NCI-H2171 (cell line): ENCODE measurements at regions not wholly inside any gene's neighbourhood (a gene's known extent, or its start where the extent isn't known, plus 50 kb on each side); places are given as distances from the start of the nearest gene placed in this dataset.
"Not testable (repeated sequence)": the region's sequence is repeated elsewhere in the genome, so short reads cannot be mapped to it uniquely, and the experiment has no call there.

Source experiments
- DNase-seq: peaks from one replicate; lab custom pipeline; 2025; lab: John Stamatoyannopoulos, UW

DNA sequence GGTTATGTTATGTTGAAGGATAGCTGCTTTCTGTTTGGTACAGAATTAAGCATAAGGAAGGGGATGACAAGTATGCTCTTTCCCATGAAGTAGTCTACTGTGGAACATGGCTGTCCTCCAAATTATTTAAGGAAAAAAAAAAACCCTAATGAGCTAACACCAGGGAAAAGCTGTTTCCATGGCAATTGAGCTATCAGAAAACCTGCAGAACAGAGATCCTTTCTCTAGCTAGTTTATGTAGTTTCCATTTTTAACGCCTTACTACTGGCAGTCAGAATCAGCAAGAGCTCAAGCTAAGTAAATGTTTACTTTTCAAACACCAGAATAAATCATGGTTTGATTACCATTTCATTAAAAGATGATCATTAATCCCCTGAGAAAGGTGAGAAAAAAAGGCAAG lies 287.4 kb upstream of the TARS1 start:
- DNase-seq = no peak

DNA sequence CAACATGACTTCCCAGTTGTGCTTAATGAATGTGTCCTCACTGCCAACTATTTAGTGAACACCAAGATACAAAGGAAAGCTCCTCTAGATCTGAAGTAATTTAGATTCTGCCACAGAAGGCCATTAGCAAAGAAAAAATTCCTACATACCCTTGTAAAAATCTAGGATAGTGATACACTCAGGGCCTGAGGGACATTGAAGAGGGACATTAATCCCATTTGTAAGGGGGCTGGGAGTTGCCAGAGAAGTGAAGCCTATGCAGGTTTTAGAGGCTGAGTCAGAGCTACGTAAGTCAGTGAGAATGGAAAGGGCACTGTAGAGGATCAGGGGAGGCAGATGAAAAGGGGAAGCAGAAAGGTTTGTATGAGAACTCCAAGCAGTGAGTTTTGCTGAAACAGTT lies 286.9 kb upstream of the TARS1 start:
- no peak for DNase-seq

DNA sequence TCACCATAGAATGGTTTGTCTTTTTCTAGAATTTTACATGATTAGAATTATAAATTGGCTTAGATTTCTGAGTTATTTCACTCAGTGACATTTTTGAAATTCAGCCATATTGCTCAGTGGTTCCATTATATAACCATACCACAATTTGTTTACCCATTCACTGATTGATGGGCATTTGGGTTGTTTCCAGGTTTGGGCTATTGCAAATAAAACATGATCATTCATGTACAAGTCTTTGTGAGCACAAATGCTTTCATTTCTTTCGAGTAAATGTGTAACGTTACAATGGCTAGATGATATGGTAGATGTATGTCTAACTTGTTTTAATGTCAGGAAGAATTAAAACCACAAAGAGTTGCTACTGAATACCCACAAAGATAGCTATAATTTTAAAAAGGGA lies 279.9 kb upstream of the TARS1 start:
- DNase-seq = no peak

DNA sequence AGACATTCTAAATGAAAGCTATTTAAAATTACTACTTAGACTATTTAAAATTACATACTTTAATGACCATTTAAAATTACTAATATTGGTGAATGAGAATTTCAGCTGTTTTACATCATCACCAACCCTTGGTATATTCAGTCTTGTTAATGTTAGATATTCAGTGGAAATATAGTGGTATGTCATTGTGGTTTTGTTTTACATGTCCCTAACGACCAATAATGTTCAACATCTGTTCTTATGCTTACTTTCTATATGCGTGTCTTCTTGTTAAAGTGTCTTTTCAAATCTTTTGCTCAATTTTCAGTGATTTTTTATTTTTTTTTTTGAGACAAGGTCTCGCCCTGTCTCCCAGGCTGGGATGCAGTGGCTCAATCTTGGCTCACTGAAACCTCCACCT lies 279.3 kb upstream of the TARS1 start:
- no peak for DNase-seq

DNA sequence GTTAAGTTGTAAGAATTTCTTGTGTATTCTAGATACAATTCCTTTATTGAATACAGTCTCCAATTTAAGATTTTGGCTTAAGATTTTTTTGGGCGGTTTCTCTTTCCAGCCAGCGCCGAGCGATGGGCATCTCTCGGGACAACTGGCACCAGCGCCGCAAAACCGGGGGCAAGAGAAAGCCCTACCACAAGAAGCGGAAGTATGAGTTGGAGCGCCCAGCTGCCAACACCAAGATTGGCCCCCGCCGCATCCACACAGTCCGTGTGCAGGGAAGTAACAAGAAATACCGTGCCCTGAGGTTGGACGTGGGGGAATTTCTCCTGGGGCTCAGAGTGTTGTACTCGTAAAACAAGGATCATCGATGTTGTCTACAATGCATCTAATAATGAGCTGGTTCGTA lies 278.7 kb upstream of the TARS1 start:
- DNase-seq = no peak

DNA sequence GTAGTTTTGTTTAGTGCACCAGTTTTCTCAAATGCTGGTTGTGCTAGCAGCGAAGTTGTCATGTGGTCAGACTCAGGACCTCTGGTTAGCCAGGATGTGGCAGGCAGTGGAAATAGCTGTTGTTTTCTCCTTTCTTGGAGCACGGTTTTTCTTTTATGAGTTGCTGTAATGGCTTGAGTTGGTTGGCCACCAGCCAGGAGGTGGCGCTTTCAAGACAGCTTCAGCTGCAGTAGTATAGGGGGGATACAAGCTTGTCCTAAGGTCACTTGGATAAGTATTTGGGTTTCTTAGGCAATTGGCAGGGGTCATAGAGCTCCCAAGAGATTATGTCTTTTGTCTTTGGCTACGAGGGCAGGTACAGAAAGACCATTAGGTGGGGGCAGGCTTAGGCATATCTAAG lies 274.2 kb upstream of the TARS1 start:
- no peak for DNase-seq

DNA sequence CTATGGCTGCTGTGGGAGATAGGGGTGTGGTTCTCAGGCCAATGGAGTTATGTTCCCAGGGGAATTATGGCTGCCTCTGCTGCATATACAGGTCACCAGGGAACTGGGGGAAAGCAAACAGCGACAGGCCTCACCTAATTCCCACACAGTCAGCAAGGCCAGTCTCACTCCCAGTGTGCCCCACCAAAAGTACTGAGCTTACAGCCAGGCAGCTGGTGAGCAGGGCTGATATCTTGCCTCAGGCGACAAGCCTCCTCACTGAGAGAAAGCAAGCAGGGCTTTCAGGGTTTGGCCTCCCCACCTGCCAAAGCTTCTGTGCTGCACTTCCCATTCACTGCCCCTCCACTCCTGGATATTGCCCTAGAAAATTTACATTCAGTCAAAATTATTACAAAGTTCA lies 273.8 kb upstream of the TARS1 start:
- no peak for DNase-seq

DNA sequence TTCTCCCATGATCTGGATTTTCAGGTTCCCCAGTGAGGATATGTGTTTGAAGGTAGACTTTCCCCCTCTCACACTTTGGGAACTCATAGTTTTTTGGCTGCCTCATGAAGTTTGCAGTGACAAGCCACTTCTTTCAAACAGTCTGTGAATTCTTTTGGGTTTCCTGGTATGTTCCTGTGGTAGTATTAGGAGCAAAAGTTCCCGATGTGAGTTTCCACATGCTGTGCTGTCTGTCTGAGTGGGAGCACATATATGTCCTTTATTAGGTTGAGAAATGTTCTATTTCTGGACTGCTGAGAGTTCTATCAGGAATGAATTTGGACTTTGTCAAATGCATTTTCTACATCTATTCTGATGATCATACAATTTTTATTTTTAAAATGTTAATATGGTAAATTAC lies 273.2 kb upstream of the TARS1 start:
- DNase-seq = no peak

DNA sequence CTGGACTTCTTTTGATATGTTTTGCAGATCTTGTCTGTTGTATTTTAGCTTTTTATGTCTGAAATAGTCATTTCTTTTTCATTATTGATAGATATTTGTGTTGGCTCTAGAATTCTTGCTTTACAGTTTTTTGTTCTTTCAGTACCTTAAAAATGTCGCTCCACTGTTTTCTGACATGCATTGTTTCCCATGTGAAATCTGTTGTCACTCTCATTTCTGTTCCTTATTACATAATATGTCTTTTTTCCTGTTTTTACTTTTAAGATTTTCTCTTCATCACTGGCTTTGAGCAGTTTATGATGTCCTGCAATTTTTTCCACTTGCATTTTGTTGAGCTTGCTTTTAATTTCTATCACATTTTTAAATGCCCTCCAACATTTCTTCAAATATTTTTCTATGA lies 270.4 kb upstream of the TARS1 start:
- DNase-seq = no peak

DNA sequence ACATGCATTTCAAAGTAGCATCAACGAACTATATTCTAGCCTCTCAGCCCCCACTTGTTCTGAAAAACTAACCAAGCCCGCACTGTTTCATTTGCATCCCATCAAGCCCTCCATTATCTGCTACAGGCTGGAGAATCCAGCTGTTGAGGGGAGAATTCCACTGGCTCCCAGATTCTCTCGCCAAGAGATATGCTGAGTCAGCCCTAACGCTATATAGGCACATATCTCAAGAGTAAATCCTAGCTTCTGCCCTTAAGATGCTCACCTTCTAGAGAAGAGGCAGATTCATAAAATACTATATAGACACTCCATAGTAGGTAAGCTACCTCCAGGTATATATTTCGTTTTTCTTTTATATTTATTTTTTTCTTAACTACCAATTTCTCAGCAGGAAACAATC lies 266.4 kb upstream of the TARS1 start:
- DNase-seq = no peak

DNA sequence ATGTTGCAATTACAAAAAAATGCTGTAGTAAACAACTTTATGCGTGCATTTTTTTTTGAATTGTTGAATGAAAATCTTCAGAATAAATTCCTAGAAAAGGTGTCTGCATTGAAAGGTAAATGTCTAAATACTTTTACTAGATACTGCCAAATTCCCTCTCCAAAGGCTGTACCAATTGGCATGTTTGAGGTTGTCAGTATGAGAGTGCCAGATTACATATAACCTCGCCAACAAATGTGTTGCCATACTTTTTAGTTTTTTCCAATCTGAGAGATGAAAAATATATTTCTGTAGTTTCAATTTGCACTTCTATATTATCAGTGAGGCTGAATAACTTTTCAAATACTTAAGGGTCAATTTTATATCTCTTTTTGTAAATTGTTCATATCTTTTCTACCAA lies 261.5 kb upstream of the TARS1 start:
- DNase-seq = no peak

DNA sequence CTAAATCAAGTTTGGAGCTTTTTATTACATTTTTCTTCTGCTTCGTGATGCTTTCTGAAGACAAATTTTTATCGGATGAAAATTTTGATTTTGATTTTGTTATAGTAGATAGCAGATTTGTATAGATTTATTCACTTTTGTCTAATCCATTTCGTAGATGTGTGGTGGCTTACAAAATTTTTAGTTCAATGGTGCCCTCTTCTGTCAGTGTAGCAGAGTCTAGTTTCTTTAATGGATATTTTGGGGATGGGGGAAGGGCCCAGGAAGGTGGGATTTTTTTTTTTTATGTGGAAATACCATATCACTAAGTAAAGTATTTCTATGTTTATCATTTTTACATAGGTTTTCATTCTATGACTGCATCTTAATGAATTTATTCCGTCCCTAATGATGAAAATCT lies 259.9 kb upstream of the TARS1 start:
- DNase-seq = peak; percentile 1

DNA sequence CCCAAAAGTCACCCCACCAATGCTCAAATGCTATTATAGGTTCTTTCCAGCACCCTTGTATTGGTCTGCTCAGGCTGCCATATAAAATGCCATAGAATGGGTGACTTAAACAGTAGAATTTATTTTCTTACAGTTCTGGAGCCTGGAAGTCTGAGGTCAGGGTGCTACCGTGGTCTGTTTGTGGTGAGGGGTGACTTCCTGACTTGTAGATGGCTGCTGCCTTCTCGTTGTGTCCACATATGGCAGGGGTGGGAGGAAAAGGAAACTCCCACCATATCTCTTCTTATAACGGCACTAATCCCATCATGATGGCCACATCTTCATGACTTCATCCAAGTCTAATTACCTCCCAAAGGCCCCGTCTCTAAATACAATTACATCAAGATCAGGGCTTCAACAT lies 257.8 kb upstream of the TARS1 start:
- DNase-seq = no peak

DNA sequence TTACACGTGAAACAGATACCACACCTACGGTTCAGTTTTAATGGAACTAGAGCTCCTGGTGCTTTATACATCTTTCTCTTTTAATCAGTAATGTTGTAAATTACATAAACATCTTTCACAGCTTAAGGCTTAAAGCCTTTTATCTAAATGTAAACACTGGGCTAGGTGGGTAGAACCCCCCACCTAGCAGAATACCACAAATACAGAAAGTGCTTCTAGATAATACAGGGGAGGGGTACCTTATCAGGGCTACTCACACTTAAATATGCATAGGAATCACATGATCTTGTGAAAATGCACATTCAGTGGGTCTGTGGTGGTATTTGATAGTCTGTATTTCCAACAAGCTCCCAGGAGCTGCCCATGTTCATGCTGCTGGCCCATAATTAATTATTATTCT lies 256.4 kb upstream of the TARS1 start:
- no peak for DNase-seq

DNA sequence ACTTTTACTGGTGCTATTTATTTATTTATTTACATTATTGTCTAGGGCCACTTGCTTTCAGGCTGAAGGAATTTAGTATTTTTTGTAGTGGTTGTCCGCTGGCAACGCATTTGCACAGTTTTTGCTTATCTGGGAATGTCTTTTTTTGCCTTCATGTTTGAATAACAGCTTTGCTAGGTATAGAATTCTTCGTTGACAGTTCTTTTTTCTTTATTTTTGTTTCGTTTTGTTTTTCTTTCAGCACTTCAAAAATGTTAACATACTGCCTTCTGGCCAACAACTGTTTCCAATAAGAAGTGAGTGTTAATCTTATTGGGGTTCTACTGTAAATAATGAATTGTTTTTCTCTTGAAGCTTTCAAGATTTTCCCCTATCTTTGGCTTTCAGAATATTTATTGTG lies 252.7 kb upstream of the TARS1 start:
- no peak for DNase-seq

DNA sequence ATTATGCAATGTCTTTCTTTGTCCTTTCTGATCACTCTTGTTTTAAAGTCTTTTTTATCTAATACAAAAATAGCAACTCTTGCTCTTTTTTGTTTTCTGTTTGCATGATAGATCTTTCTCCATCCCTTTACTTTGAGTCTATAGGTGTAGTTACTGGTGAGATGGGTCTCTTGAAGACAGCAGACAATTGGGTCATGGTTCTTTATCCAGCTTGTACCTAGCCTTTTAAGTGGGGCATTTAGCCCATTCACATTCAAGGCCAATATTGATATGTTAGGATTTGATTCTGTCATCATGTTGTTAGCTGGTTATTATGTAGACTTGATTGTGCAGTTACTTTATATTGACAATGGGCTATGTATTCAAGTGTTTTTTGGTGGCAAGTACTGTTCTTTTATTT lies 245.9 kb upstream of the TARS1 start:
- DNase-seq = no peak

DNA sequence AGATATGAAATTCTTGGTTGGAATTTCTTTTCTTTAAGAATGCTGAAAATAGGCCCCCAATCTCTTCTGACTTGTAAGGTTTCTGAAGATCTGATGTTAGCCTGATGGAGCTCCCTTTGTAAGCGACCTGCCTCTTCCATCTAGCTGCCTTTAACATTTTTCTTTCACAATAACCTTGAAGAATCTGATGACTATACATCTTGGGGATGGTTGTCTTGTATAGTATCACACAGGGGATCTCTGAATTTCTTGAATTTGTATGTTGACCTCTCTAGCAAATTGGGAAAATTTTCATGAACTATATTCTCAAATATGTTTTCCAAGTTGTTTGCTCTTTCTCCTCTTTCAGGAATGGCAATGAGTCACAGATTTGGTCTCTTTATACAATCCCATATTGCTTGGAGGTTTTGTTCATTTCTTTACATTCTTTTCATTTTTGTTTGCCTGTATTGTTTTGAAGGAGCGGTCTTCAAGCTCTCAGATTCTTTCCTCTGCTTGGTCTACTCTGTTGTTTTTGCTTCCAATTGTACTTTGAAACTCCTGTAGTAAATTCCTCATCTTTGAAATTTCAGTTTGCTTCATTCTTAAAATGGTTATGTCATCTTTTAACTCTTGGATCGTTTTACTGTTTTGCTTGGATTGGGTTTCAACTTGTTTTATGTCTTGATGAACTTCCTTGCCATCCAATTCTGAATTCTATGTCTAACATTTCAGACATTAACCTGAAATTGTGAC lies 245.2 kb upstream of the TARS1 start:
- no peak for DNase-seq

DNA sequence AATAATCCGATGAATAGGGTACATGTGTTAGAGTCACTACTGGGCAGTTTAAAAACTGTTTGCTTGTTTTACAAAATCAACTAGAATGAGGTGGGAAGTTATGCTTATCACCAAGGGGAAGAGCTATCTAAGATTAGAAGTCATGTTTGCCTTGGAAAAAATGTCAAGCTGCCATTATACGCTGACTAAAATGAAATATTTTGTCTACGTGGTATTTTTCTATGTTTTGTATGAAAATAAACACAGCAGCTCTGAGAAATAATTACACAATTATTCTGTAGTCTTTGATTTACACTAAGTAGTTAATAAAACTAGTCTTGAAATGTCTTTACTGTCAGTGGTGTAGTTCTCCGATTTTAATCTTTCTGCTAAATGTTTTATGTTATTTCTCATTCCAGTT lies 241.9 kb upstream of the TARS1 start:
- DNase-seq = no peak

DNA sequence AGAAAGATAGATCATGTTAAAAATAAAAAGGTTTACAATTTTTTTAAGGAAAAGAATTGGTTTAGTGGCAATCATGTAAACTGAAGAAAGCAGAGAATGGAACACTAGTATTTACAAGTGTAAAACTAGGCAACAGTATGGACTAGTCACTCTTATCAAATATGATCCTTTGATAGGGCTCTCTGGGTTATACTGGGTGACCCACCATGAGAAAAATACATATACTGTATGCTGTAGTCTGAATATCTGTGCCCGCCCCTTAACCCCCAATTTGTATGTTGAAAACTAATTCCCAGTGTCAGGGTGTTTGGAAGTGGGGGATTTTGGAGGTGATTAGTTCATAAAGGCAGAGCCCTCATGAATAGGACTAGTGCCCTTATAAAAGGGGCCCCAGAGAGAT lies 236.8 kb upstream of the TARS1 start:
- DNase-seq = no peak

DNA sequence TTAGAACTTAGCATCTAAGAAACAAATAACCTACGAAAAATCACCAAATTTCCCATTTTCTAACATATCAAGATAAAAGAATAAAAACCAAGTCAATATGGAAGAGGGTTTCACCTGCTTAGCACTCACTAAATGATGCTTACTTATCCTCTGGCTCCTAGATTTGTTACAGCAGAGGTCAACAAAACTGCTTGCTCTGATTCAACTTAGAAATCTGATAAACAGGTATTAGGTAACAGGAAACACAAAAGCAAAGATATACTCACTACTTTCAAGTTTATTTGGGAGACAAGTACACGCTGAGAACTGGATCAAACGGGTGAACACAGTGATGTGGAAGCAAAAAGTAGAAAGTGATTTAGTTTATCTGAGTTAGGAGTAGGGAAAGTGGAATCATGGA lies 235.7 kb upstream of the TARS1 start:
- no peak for DNase-seq

DNA sequence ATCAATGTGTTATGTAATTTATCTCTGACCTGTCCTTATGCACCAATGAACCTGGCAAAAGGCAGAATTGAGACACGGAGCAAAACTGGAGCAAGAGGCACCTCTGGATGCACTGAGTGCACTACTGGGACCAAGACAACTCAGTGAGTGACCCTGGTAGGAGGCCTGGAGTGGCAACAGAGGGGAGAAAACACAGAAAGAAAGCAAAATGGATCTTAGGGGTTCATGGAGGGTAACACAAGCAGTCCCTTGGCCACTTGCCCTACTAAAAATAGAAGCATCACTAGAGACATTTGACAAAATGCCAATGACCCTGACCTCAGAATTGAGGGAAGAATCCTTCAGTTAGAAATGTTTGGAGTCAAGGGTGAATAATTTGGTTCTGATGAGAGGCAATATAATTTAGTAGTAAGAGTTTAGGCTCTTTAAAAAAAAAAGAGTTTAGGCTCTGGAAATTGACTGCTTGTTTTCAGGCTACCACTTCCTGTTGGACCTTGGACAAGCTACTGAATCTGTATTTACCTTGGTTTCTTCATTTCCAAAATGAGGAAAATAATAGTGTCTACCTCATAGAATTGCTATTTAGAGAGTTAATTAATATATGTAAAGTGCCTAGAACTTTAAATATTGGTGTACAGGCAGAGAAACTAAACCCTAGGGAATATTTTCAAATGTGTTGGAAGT lies 234.9 kb upstream of the TARS1 start:
- DNase-seq = no peak

DNA sequence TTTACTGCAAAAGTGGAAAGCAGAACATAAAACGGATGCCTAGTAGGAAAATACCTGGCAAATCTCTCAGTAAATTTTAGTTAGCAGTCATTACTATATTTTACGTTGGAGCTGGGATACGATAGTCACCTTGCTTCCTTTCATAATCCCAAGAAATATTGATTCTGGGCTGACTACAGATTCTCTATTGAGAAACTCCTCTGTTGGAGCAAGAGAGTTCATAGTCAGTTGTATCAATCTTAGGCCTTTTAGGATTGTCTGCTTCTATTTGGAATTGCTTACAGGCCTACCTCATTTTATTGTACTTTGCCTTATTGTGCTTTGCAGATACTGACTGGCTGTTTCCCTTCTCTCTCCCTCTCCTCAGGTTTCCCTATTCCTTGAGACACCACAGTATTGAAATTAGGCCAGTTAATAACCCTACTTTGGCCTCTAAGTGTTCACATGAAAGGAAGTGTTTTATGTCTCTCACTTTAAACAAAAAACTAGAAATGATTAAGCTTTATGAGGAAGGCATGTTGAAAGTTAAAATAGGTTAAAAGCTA lies 233.7 kb upstream of the TARS1 start:
- no peak for DNase-seq

DNA sequence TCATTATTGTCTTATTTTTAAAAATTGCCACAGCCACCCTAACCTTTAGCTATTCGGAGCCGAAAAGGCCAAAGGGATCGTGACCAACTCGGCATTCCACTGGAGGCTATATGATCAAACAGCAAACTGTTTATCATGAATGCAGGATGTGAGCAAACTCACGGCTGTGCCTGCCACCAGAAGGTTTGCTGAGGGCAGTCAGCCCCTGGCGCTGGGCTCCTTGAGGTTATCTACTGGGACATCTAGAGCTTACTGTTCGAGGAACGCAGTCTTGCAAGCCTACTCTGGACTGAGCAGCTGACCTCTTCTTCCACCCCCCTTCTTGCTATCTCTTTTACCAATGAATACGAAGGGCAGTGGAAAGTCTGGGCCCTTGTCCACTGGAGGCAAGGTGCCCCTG lies 231.5 kb upstream of the TARS1 start:
- no peak for DNase-seq

DNA sequence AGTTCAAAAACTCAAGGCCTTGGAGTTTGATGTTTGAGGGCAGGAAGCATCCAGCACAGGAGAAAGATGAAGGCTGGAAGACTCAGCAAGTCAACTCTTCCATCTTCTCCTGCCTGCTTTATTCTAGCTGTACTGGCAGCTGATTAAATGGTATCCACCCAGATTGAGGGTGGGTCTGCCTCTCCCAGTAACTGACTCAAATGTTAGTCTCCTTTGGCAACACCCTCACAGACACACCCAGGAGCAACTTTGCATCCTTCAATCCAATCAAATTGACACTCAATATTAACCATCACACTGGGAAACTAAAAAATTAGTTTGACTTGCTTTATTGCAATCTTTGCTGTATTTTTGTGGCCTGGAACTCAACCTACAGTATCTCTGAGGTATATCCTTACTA lies 230.5 kb upstream of the TARS1 start:
- not testable (repeated sequence) for DNase-seq
